ENCODE measurements at regions not wholly inside any gene's neighbourhood (a gene's known extent, or its start where the extent isn't known, plus 50 kb on each side); places are given as distances from the start of the nearest gene placed in this dataset.
"Not testable (repeated sequence)": the region's sequence is repeated elsewhere in the genome, so short reads cannot be mapped to it uniquely, and the experiment has no call there.

- H3K4me3 Mint-ChIP-seq (ENCODE audit: unreplicated experiment): no peak overlapping the region
- H3K27me3 Mint-ChIP-seq (ENCODE audit: unreplicated experiment): peaks cover 7% of the 10 kb centered on the region
These were observed 414.6 kb downstream of the TDRD3 start for GRCh38 chr13:60811581-60811980.

GRCh38 chr13:60805640-60806039 is 408.6 kb downstream of the TDRD3 start:
- DNase-seq (ENCODE audit: extremely low spot score, unreplicated experiment); H3K9me3 Mint-ChIP-seq (ENCODE audit: unreplicated experiment); H3K4me1 Mint-ChIP-seq (ENCODE audit: unreplicated experiment); H3K36me3 Mint-ChIP-seq (ENCODE audit: unreplicated experiment); H3K4me3 Mint-ChIP-seq (ENCODE audit: unreplicated experiment); H3K27ac Mint-ChIP-seq (ENCODE audit: unreplicated experiment); H3K27me3 Mint-ChIP-seq (ENCODE audit: unreplicated experiment): not testable (repeated sequence)

More at GRCh38 chr13:60811581-60811980, 414.6 kb downstream of the TDRD3 start:
- no peak for DNase-seq (ENCODE audit: extremely low spot score, unreplicated experiment)
- no peak for TF ChIP-seq CTCF (IDR thresholded peaks at IDR 0.05)
- H3K36me3 Mint-ChIP-seq (ENCODE audit: unreplicated experiment): no peaks in the 10 kb centered on the region
- H3K27ac Mint-ChIP-seq (ENCODE audit: unreplicated experiment): no peak overlapping the region
- H3K4me1 Mint-ChIP-seq (ENCODE audit: unreplicated experiment): peaks cover 14% of the 10 kb centered on the region
- H3K9me3 Mint-ChIP-seq (ENCODE audit: unreplicated experiment): no peaks in the 10 kb centered on the region

GRCh38 chr13:60798503-60798902 is 401.5 kb downstream of the TDRD3 start:
- no peaks in the 10 kb centered on the region for H3K36me3 Mint-ChIP-seq (ENCODE audit: unreplicated experiment)
- no peak overlapping the region for H3K4me3 Mint-ChIP-seq (ENCODE audit: unreplicated experiment)
- TF ChIP-seq CTCF (IDR thresholded peaks at IDR 0.05): no peak
- no peak overlapping the region for H3K27ac Mint-ChIP-seq (ENCODE audit: unreplicated experiment)
- no peaks in the 10 kb centered on the region for H3K9me3 Mint-ChIP-seq (ENCODE audit: unreplicated experiment)
- no peaks in the 10 kb centered on the region for H3K27me3 Mint-ChIP-seq (ENCODE audit: unreplicated experiment)
- DNase-seq (ENCODE audit: extremely low spot score, unreplicated experiment): no peak
- H3K4me1 Mint-ChIP-seq (ENCODE audit: unreplicated experiment): no peaks in the 10 kb centered on the region

GRCh38 chr13:60797112-60797511 is 400.1 kb downstream of the TDRD3 start:
- Mint-ChIP-seq H3K9me3 (ENCODE audit: unreplicated experiment) (no peaks in the 10 kb centered on the region), H3K27me3 (ENCODE audit: unreplicated experiment) (no peaks in the 10 kb centered on the region), H3K36me3 (ENCODE audit: unreplicated experiment) (no peaks in the 10 kb centered on the region), H3K4me3 (ENCODE audit: unreplicated experiment) (no peak overlapping the region), H3K4me1 (ENCODE audit: unreplicated experiment) (no peaks in the 10 kb centered on the region), H3K27ac (ENCODE audit: unreplicated experiment) (no peak overlapping the region)
- DNase-seq (ENCODE audit: extremely low spot score, unreplicated experiment): no peak
- TF ChIP-seq CTCF (IDR thresholded peaks at IDR 0.05): no peak

- Mint-ChIP-seq H3K9me3 (ENCODE audit: unreplicated experiment) (no peaks in the 10 kb centered on the region), H3K27ac (ENCODE audit: unreplicated experiment) (no peak overlapping the region), H3K27me3 (ENCODE audit: unreplicated experiment) (no peaks in the 10 kb centered on the region), H3K4me1 (ENCODE audit: unreplicated experiment) (no peaks in the 10 kb centered on the region), H3K36me3 (ENCODE audit: unreplicated experiment) (no peaks in the 10 kb centered on the region), H3K4me3 (ENCODE audit: unreplicated experiment) (no peak overlapping the region)
- TF ChIP-seq CTCF (IDR thresholded peaks at IDR 0.05): no peak
- no peak for DNase-seq (ENCODE audit: extremely low spot score, unreplicated experiment)
These were observed 397.7 kb downstream of the TDRD3 start for GRCh38 chr13:60794751-60795150.

- H3K9me3 Mint-ChIP-seq (ENCODE audit: unreplicated experiment): no peaks in the 10 kb centered on the region
- no peak overlapping the region for H3K27ac Mint-ChIP-seq (ENCODE audit: unreplicated experiment)
- no peaks in the 10 kb centered on the region for H3K36me3 Mint-ChIP-seq (ENCODE audit: unreplicated experiment)
- H3K27me3 Mint-ChIP-seq (ENCODE audit: unreplicated experiment): no peaks in the 10 kb centered on the region
- no peak for DNase-seq (ENCODE audit: extremely low spot score, unreplicated experiment)
- no peaks in the 10 kb centered on the region for H3K4me1 Mint-ChIP-seq (ENCODE audit: unreplicated experiment)
- H3K4me3 Mint-ChIP-seq (ENCODE audit: unreplicated experiment): no peak overlapping the region
- no peak for TF ChIP-seq CTCF (IDR thresholded peaks at IDR 0.05)
These were observed 393.6 kb downstream of the TDRD3 start for GRCh38 chr13:60790620-60791019.

Measured in osteocyte (in vitro differentiated cells).